NCI-H2107 treated with DMSO at 0.1 percent for 48 hours (cell line): ENCODE measurements at regions not wholly inside any gene's neighbourhood (a gene's known extent, or its start where the extent isn't known, plus 50 kb on each side); places are given as distances from the start of the nearest gene placed in this dataset.

Source experiments
- DNase-seq: peaks from one replicate; lab custom pipeline; 2025; ENCODE audit not compliant: unreplicated experiment; lab: John Stamatoyannopoulos, UW

DNA sequence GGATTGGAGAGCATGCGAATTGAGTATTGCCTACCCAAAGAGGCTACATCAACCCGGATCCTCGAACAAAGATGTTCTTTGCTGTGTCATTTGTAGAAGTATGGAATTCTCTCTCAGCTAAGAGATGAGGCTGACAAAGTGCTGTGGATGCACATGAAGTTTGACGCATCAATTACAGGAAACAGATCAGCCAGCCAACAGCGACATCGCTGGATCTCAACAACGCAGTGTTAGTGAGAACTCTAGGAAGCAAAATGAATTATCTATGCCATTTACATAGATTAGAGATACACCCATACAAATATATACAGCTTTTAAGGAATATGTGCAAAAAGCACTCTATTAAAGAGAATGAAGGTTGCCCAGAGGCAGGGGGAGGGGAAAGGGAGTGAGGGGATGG is 160.6 kb upstream of the RGMA start:
- no peak for DNase-seq

DNA sequence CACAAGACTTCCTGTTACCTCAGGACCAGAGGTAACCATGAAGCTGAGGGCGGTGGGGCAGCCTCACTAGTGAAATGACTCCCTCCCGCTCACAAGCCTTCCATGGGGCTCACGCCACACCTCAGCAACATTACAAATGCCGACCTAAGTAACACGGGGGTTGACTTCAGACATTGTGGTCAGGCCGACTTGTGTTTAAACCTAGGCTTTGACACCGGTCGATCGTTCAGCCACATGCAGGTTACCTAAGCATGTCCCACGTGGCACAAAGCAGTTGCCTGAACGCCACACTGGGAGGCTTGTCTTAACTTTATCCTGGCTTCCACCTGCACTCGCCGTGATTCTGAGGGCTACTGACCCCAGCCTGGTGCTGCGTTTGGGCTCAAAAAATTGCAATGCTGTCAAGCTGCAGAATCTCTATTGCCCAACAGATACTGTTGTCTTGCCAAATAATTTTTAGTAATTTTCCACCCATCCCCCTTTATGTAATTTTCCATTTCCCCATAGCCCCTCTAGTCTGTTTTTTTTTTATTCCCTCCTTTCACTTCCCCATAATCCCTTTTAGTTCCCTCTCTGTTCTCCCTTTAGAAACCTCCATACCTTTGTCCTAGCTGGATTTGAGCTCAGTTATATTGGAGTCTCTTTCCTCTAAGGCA is 158.6 kb upstream of the RGMA start:
- no peak for DNase-seq

DNA sequence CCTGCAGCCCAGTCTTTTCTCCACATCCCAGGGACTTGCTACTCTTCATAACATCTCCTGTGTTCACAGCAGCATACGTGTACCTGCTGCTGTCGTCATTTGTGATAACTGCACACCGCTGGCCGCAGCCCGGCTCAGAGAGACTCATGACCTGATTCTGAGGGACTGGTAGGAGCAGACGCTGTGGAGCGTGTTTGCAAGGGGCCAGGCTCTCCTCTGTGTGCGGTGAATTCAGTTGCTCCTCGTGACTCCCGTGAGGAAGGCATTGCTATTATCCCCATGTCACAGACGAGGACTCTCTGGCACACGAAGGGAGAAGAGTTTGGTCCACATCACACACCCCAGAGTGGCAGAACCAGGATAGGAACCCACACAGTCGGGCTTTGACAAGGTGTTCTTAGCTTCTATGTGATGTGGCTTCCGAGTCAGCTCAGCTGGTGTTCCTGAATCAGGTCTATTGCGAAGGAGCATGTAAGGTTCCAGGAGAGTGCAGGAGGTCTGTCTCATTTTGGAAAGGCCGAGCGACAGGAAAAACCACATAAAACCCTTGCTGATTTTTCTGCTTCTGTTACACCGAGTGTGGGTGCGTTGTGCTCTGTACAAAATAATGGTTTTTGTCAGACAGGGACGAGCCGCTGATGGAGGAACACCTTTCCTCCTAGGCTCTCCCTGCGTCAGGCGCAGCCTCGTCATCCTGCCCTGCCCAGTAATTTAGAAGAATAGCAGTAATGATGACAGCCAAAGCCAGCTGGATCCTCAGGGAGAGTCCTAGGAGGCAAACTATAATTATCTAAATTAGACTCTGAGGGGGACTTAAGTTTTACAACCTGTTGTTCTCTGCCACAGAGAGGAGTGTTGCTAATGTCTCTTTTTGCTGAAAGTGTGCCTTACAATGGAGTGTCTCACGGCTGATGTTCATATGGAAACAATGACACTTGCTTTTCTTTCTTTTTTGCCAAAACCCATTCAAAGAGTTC is 157.5 kb upstream of the RGMA start:
- no peak for DNase-seq

DNA sequence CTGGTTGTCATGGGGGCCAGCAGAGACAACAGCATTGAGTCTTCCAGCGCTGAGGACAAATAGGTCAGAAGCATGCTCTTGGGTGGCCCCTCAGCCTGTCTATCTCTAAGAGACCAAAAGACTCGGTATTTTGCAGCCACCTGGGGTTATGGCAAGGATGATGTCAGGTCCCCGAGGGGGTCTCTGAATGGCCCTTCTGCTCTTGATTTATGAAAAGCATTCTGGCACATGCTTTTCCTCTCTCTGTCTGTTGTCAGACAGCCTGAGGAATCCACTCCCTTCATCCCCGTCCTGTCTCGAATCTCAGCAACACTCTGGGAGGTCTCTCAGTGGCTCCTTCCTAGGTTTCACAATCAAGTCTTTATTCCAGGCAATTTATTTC is 156.6 kb upstream of the RGMA start:
- DNase-seq, result no peak

DNA sequence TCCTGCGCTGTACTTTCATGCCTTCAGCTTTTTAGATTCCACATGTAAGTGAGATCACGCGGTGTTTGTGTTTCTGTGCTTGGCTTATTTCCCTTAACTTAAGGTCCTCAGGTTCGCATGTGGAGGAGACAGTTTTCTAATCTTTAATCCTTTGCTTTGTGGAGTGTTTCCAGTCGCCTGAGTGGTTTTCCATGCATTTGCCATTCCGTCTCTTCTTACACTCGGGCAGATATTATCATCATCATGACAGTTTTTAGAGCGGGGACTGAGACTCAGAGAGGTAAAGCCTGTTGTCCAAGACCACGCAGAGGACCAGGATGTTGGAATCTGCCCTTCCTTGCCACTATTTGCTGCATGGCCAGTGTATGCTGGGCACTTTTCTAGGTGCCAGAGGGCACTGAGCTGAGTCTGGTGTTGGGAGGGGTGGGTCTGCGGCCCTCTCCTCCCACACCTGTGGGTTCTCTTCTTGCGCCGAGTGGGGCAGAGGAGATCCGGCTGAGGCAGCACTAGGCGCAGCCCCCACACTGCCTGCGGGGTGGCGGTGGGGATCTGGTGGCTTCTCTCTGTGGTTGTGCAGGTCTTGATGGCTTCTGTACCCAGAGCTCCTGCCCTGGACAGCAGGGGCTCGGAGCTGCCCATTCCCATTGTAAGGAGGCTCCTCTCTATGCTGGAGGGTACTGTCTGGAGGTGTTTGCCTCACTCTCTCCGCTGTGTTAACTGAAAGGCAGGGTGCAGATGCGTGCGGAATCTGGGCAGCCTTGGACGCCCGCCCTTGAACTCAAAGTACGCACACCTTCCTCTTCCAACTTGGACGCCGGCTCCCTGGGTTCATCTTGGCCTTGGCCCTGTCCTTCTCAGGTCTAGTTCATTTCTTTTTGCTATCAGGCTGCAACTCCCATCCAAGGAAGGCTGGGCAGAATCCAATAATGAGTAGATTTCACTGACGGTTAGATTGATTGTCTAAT is 156.0 kb upstream of the RGMA start:
- DNase-seq, result no peak

DNA sequence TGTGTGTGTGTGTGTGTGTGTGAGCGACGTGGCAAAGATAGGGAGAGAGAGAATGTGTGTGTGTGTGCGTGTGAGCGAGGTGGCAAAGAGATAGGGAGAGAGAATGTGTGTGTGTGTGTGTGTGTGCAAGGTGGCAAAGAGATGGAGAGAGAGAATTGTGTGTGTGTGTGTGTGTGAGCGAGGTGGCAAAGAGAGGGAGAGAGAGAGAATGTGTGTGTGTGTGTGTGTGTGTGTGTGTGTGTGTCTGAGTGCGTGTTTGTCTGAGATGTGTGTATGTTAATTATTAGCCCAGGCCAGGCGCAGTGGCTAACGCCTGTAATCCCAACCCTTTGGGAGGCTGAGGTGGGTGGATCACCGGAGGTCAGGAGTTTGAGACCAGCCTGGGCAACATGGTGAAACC is 154.6 kb upstream of the RGMA start:
- no peak for DNase-seq

DNA sequence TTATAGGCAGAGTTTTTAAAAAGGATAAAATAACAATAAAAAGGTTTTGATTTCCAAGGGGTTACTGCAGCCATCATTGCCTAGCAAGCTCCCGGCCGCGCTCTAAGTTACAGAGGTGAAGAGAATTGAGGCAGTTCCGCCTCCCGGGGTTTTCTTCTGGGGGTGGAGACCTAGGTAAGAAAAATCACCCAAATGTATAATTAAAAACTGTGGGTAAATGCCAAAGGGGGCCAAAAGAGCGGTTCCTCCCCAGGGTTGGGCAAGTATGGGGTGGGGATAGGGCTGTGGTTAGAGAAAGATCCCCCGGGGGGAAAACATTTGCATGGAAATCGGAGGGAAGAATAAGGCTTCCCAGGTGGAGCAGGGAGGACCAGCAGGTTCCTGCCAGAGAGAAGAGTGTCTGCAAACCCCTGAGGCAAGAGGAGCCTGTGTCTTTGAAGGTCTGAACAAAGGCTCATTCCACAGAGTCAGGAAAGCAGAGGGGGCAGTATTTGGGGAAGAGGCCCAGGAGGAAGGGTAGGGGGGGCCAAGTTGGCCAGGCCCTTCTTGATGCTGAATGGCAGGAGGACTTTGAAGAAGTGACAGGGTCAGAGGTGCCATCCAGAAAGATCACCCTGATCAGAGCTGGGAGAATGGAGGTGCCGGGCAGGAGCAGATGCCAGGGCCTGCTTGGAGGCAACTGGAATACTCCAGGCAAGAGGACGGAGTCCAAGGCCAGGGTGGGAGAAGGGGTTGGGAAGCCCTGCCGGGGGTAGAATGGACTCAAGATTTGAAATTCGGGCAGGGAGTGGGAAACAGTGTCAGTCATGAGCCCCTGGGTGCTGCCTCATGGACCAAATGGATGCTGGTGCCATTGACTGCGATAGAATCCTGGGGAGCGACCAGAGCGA is 152.9 kb upstream of the RGMA start:
- DNase-seq, result no peak

DNA sequence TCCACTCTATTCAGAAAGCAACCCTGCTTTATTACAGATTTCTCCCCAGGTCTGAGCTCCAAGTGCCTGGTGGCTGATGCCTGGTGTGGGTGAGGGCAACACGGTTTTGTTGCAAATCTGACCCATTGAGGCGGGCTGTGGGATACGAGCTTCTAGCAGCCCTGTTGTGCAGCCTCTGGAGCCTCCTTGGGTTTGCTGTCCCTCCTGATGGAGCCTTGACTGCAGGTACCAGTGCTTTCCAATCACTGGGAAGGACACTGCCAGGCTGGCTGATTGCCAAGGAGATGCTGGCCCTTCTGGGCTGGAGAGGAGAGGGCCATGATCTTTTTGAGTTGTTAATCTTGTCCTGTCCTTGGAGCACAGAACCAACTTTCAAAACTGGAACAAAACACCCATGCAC is 151.0 kb upstream of the RGMA start:
- no peak for DNase-seq

DNA sequence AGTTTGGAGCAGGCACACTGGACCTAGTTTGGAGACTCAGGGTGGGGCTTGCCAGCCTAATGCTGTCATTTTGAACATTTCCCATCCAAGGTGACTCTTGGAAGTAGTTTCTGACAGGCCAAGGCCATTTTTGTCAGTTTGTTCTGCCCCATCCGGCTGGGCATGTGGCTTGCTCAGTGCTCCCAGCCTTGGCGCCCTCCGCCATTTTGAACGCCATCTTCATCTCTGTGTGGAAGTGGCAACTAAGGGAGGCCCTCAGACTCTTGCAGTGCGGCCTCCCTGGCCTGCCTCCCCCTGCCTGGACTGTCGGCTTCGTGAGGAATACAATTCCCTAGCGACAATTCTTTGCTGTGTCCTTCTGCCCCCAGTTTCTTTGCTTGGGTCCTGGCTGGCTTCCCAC is 150.6 kb upstream of the RGMA start:
- no peak for DNase-seq

DNA sequence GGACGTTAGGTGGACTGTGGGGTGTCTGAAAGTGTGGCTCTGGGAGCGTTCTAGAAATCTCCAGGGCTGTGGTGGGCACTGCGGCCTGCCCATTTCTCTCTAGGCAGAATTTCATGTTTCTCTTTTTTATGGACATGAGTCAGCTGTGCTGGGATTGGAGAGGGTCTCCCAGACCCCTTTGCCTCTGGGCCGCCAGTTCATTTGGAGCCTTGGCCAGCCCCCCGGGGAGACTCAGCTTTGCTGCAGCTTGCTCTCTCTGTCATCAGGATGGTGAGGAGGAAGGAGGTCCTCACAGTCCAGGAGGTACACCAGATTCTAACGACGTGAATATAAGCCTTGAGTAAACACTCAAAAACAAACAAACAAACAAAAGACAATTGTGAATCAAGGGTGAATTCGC is 149.6 kb upstream of the RGMA start:
- no peak for DNase-seq

DNA sequence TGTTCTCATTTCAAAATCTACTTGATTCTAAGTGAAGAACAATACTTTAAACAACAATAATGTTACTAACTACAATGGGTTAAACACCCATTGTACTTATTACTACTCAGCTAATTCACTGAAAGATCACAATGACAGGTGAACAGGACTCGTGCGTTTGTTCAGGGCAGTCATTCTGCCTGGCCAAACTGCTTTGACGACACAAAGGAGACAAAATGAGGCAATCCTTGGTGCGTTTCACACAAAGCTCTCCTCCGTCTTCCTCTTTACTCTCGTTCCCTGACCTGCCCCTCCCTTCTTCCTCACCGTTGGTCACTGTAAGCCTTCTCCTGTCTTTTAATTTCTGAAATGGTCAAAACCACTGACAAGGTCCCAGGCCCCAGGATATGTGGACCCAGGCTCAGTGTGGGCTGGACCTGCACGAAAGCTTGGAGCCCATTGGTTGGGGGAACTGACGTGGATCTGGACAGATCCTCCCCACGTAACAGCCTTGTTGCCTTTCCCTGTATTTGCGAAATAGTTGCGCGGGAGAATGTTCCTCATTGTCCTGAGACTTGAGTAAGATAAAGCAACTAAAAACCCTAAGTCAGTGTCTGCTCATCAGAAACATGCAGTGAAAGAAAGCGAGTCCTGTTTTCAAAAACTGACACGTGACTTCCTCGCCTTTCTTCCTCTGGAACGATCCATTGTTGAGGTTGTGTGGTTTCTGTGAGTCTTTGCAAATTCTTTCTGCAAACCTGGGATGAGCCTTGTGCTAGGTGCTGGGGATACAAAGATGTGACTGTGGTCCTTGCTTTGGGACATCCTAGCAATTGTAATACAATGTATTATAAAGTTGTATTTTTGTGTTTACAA is 147.1 kb upstream of the RGMA start:
- no peak for DNase-seq

DNA sequence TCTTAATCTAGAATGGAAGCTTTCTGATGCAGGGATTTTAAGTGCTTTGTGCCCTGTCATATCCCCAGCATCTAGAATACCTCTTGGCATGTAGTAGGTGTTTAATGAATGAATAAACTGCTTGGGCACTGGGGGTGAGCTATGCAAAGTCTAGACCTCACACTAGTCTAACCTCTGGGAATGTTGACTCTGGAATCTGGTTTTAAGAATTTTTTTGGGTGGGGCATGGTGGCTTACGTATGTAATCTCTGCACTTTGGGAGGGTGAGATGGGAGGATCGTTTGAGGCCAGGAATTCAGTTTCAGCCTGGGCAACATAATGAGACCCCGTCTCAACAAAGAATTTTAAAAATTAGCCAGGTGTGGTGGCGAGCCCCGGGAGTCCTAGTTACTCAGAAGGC is 146.3 kb upstream of the RGMA start:
- no peak for DNase-seq

DNA sequence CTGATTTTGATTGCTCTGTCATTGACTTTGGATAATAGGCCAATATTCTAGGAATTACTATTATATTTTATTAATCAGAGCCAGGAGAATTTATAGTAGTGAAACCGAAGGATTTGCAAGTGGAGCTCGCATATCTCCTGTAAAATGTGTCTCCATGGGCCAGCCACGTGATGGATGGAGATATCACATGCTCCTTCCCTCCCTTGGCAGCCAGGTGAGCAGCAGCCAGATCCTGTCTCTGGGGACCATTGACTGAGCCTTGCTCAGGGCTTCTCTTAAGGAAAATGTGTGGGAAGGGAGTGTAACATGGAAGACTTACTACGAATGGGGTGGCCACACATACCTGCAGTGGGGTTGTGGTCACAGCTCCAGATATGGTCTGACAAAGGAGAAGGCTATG is 144.7 kb upstream of the RGMA start:
- DNase-seq, result no peak

DNA sequence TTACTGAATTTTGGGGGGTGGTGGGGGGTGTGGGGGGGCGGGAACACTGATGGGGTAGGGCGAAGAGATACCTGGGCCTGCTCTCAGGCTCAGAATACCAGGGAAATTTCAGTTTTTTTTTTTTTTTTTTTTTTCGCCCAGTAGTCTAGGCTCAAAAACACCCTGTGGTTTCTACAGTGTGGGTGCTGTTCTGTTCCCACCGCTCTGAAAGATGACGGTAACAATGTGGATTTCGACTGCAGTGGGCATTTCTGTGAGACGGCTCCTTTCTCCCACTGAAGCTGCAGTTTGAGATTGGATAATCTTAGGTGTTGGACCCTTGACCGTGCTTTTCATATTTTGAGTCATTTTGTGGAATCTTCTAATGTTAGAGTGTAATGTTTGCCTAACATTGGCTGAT is 143.8 kb upstream of the RGMA start:
- DNase-seq, result no peak

DNA sequence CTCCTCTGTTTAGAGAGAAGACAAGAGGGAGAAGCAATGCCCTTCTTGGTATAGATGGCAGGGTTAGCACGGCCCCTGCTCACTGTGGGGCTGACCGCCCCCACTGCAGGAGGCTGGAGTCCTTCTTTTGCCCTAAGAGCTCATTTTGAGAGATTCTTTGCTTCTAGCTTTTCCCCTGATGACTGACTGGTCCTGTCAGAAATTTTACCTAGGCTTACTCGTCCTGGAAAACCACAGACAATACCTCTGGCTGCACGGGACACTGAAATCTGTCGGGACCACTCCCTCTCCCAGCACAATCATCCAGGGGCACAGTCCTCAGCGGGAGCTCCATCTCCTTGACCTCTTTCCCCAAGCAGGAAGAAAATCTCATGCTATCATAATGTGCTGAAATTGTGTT is 143.0 kb upstream of the RGMA start:
- DNase-seq, result no peak

DNA sequence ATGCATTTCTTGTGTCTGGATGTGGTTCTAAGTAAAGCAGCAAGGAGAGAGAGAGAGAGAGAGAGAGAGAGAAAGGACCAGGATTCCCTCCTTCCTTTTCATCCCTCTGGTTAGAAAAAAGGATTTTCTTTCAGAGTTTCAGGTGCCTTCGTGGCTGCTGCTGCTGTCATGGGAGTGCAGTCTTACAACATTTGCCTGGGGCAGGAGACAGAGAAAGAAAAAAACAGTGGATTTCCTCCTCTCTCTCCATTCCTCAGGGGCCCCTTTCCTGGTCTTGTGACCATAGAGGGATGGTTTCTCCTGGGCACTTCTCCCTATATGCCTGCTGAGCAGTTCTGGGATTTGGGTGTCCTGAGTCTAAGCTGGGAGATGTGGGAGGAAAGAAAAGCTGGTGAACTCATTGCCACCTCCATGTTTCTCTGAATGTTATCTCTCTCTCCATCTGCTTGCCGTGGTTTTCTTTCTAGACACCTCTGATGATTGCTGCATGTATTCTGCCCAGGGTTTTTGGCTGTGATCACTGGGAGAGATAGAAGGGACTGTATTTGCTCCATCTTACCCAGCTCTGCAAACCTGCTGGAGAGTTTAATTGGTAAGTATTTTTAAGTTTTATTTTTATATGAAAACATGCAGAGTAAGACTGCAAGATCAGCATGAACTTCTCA is 142.4 kb upstream of the RGMA start:
- no peak for DNase-seq

DNA sequence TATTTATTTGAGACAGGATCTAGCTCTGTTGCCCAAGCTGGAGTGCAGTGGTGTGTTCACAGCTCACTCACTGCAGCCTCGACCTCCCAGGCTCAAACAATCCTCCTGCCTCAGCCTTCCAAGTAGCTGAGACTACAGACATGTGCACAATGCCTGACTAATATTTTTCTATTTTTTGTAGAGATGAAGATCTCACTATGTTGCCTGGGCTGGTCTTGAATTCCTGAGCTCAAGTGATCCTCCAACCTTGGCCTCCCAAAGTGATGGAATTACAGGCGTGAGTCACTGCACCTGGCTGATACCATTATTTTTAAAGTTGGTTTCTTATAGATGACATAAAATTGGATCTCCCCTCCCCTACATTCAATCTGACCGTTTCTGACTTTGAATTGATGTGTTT is 139.5 kb upstream of the RGMA start:
- no peak for DNase-seq

DNA sequence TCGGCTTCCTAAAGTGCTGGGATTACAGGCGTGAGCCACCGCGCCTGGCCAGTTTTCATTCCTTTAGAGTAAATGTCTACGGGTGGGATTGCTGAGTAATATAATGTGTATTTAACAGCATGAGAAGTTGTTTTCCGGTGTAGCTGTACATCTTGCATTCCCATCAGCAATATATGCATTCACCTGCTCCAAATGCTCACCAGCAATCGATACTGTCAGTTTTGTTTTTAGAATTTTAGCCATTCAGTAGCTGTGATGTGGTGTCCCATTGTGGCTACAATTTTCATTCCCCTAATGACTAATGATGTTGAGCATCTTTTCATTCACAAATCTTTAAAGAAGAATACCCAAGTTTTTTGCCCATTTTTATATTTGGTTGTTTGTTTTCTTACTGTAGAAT is 134.8 kb upstream of the RGMA start:
- DNase-seq, result no peak

DNA sequence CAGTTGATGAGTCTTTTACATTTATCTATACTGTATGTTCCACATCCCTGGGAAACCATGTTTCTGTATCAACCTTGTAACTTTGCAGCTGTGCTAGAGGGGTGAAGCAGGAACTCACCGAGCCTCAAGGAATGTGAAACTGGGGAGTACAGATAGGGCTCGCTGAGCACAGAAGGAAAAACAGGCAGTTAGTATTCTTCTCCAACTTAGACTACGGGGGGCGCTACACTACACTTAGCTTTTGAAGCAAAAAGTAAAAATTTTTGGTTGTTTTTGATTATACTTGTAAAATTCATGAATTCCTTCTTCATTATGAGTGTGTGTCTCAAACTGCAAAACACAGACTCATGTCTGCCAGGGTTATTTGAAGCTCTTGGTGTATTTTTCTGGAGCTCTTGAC is 132.7 kb upstream of the RGMA start:
- no peak for DNase-seq
